K562 (cell line): ENCODE measurements at regions not wholly inside any gene's neighbourhood (a gene's known extent, or its start where the extent isn't known, plus 50 kb on each side); places are given as distances from the start of the nearest gene placed in this dataset.

Experiments used
- ATAC-seq: fragments of 200-7000 bp; cut with Tn5 transposase; 3 replicates; pipeline ENCODE4 v1.9.1; 2020; ENCODE audit warnings: moderate library complexity
- BruUV-seq: library from RNA; stranded (reverse); fragments of 400-500 nt; replicated peaks from 2 replicates; lab custom pipeline; 2021; lab: Mats Ljungman, UMichigan
- CTCF ChIA-PET: fragments of 300-600 bp; formaldehyde crosslinking; extraction: SDS; loops from one replicate; lab custom pipeline; 2021; ENCODE audit warnings: low intra/inter-chr PET ratio; lab: Yijun Ruan, JAX
- POLR2A ChIA-PET: fragments of 300-600, 350-650 bp; sonication (Branson Sonifier 250); formaldehyde crosslinking; extraction: SDS; loops from one replicate; lab custom pipeline; 2021; ENCODE audit warnings: antibody characterized with exemption, inconsistent platforms; lab: Yijun Ruan, JAX
- DNase-seq, 4 experiments: peaks; one replicate each; pipeline versions ENCODE4 v3.0.0 to v3.0.0-alpha.2; 2011 to 2018; ENCODE audit warnings: low spot score in 3 of 4, mixed read lengths in 3 of 4; ENCODE audit errors: extremely low read depth in 1 of 4
- FAIRE-seq: peaks from 2 replicates; lab custom pipeline; 2011; peaks lifted over from hg19 to GRCh38; lab: Jason Lieb, UNC
- H2AFZ ChIP-seq: 2 replicates; pipeline ENCODE4 v1.6.0; 2011; ENCODE audit warnings: low read depth, low read length, control low read depth, inconsistent platforms
- H3K27ac ChIP-seq: fragments of 200-600 bp; 3 replicates; pipeline ENCODE4 v1.8.0; 2011; ENCODE audit warnings: low read depth, mild to moderate bottlenecking, control low read depth, inconsistent platforms, low read length, moderate library complexity, mixed read lengths; ENCODE audit errors: extremely low read depth
- H3K27me3 ChIP-seq, 2 experiments: fragments of 300-600 bp in 1 of 2; 2 replicates in 1 of 2; 3 replicates in 1 of 2; pipeline versions ENCODE4 v1.6.0 to v1.8.0; 2011; ENCODE audit warnings: inconsistent platforms in 2 of 2, low read length in 2 of 2, mild to moderate bottlenecking in 1 of 2, mixed read lengths in 1 of 2, moderate library complexity in 1 of 2; ENCODE audit not compliant: control insufficient read depth in 2 of 2, insufficient read depth in 2 of 2
- H3K36me3 ChIP-seq: fragments of 300-600 bp; 3 replicates; pipeline ENCODE4 v1.8.0; 2011; ENCODE audit warnings: mild to moderate bottlenecking, low read length, inconsistent platforms; ENCODE audit not compliant: control insufficient read depth, insufficient read depth
- H3K4me1 ChIP-seq, 2 experiments: fragments of 200-600 bp in 1 of 2; replicated peaks in 1 of 2; 2 replicates in 1 of 2; 3 replicates in 1 of 2; pipeline versions ENCODE4 v1.5.1 to v1.8.0; 2011; ENCODE audit warnings: inconsistent platforms in 2 of 2, low read length in 2 of 2, mild to moderate bottlenecking in 1 of 2, mixed read lengths in 1 of 2, moderate library complexity in 1 of 2; ENCODE audit not compliant: control insufficient read depth in 2 of 2, insufficient read depth in 2 of 2
- H3K4me2 ChIP-seq: 2 replicates; pipeline ENCODE4 v1.6.1; 2011; ENCODE audit warnings: low read length, control low read depth, inconsistent platforms, mixed read lengths; ENCODE audit not compliant: insufficient read depth
- H3K4me3 ChIP-seq: fragments of 200-600 bp; sonication (generic), shearing (Covaris generic); 2 replicates; pipeline ENCODE4 v1.5.1; 2016; ENCODE audit warnings: control low read depth, inconsistent platforms
- H3K79me2 ChIP-seq: fragments of 200-600 bp; 3 replicates; pipeline ENCODE4 v1.8.0; 2011; ENCODE audit warnings: low read length, inconsistent platforms; ENCODE audit not compliant: control insufficient read depth, insufficient read depth
- H3K9ac ChIP-seq, 2 experiments: 2 replicates each; pipeline versions ENCODE4 v1.6.0 to v1.6.1; 2011; ENCODE audit warnings: low read depth in 2 of 2, low read length in 2 of 2, control low read depth in 1 of 2, inconsistent platforms in 1 of 2, mild to moderate bottlenecking in 1 of 2, mixed read lengths in 1 of 2; ENCODE audit not compliant: insufficient read depth in 1 of 2
- H3K9me1 ChIP-seq: one replicate; pipeline ENCODE4 v1.6.0; 2011; ENCODE audit warnings: inconsistent platforms, mild to moderate bottlenecking, low read length, moderate library complexity; ENCODE audit not compliant: control insufficient read depth, insufficient read depth
- H3K9me3 ChIP-seq: replicated peaks from 2 replicates; pipeline ENCODE4 v1.5.1; 2011; ENCODE audit warnings: low read depth, low read length, inconsistent platforms; ENCODE audit not compliant: control insufficient read depth, insufficient read depth
- H4K20me1 ChIP-seq: replicated peaks from 2 replicates; pipeline ENCODE4 v1.6.1; 2011; ENCODE audit warnings: low read length, inconsistent platforms, mixed read lengths; ENCODE audit not compliant: control insufficient read depth, insufficient read depth
- ELK3 ChIP-seq: fragments of 450-650 bp; formaldehyde crosslinking; IDR thresholded peaks from 2 replicates; pipeline ENCODE4 v1.4.0; 2020; ENCODE audit warnings: mild to moderate bottlenecking
- HOMEZ ChIP-seq: fragments of 250-450 bp; sonication (Bioruptor Pico); IDR thresholded peaks from 2 replicates; pipeline ENCODE4 v1.4.0; 2020; ENCODE audit warnings: mild to moderate bottlenecking, moderate library complexity
- NCOA6 ChIP-seq: fragments of 450-650 bp; IDR thresholded peaks from 2 replicates; pipeline ENCODE4 v1.6.1; 2017; ENCODE audit warnings: mild to moderate bottlenecking
- NEUROD1 ChIP-seq: fragments of 150-350 bp; IDR thresholded peaks from 2 replicates; pipeline ENCODE4 v1.6.1; 2014; ENCODE audit warnings: borderline replicate concordance, low read length, low read depth; ENCODE audit not compliant: partially characterized antibody
- NR4A1 ChIP-seq, 2 experiments: fragments of 250-450 bp in 1 of 2; fragments of 450-650 bp in 1 of 2; sonication (Bioruptor Pico) in 1 of 2; IDR thresholded peaks; 2 replicates each; pipeline versions ENCODE4 v1.4.0 to v1.6.1; 2016 to 2020; ENCODE audit warnings: mild to moderate bottlenecking in 2 of 2, missing compliant biosample characterization in 1 of 2, missing genetic modification characterization in 1 of 2, moderate library complexity in 1 of 2
- RCOR1 ChIP-seq, 2 experiments: IDR thresholded peaks; 2 replicates each; pipeline ENCODE4 v1.6.1; 2012; ENCODE audit warnings: low read depth in 2 of 2, low read length in 2 of 2, borderline replicate concordance in 1 of 2, improper control_type of control experiment in 1 of 2
- SNAPC5 ChIP-seq: fragments of 250-450 bp; sonication (Bioruptor Pico); IDR thresholded peaks from 2 replicates; pipeline ENCODE4 v1.8.0; 2021; ENCODE audit warnings: moderate library complexity, mild to moderate bottlenecking, inconsistent platforms
- WGBS: fragments of 100-300 bp; shearing (Covaris generic); methylation state at CpG from one replicate; pipeline ENCODE4 v1.1.6; 2016; ENCODE audit warnings: low coverage, mixed read lengths; ENCODE audit not compliant: insufficient coverage; ENCODE audit errors: missing lambda C conversion rate; 5-methylcytosine and 5-hydroxymethylcytosine counted together
- in situ Hi-C: fragments of 300-500 bp; cut with MboI; formaldehyde crosslinking; loops from 4 replicates; pipeline ENCODE4 v1.15.0; 2018; ENCODE audit warnings: inconsistent platforms, mixed read lengths
- intact Hi-C: fragments of 100-400 bp; cut with micrococcal nuclease; formaldehyde crosslinking; loops from 2 replicates; pipeline ENCODE4 v1.14.2; 2022
- TF ChIP-seq, protein P1 (sequence below), 2 experiments: IDR thresholded peaks; 2 replicates each; pipeline ENCODE4 v1.6.1; 2011; ENCODE audit warnings: borderline replicate concordance in 1 of 2, control low read depth in 1 of 2, low read depth in 1 of 2, low read length in 1 of 2, mild to moderate bottlenecking in 1 of 2, mixed read lengths in 1 of 2, moderate library complexity in 1 of 2; ENCODE audit not compliant: insufficient read depth in 1 of 2, insufficient read length in 1 of 2, poor library complexity in 1 of 2, severe bottlenecking in 1 of 2; ENCODE audit errors: extremely low read depth in 1 of 2
- TF ChIP-seq, protein P2 (sequence below): sonication (generic); formaldehyde crosslinking; IDR thresholded peaks from 2 replicates; pipeline ENCODE4 v1.8.0; 2023; ENCODE audit warnings: mild to moderate bottlenecking, missing genetic modification reagents

GRCh38 chr18:75158465-75159237 is 50.3 kb downstream of the PTGR3 start:
- Histone ChIP-seq H3K36me3 (no peaks in the 10 kb centered on the region), H3K4me3 (no peak overlapping the region), H3K79me2 (no peaks in the 10 kb centered on the region), H3K4me2 (no peak overlapping the region), H3K9ac (no peak overlapping the region), H3K9me1 (no peaks in the 10 kb centered on the region), H3K27me3 (peaks cover 28 to 87% of the 10 kb centered on the region in 2 experiments), H3K9me3 (no peaks in the 10 kb centered on the region), H2AFZ (no peak overlapping the region), H3K4me1 (peaks cover 0 to 7% of the 10 kb centered on the region in 2 experiments; a peak in 1 of 5 replicates), H3K27ac (no peak overlapping the region), H4K20me1 (no peaks in the 10 kb centered on the region)
- in situ Hi-C loops (no loop called here), intact Hi-C loops (no loop called here)
- FAIRE-seq: no peak
- POLR2A ChIA-PET: no interaction called here
- DNase-seq: no peak
- no TSS peak for BruUV-seq
- 4% methylated on average over 14 of the region's 24 CpGs for WGBS
- peak; percentile 19; the same call in 1 of the 3 replicates for ATAC-seq
- no peak for TF ChIP-seq NCOA6
- no peak for TF ChIP-seq SNAPC5 (CRISPR knock-in tag)
- no peak for TF ChIP-seq RCOR1 (IDR thresholded peaks at IDR 0.05; ENCODE audit: borderline replicate concordance in 1 of 2, low read depth in 2 of 2, low read length in 2 of 2)
- TF ChIP-seq, protein P1, sequence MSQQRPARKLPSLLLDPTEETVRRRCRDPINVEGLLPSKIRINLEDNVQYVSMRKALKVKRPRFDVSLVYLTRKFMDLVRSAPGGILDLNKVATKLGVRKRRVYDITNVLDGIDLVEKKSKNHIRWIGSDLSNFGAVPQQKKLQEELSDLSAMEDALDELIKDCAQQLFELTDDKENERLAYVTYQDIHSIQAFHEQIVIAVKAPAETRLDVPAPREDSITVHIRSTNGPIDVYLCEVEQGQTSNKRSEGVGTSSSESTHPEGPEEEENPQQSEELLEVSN (IDR thresholded peaks at IDR 0.05; ENCODE audit: borderline replicate concordance in 1 of 2, extremely low read depth in 1 of 2, insufficient read depth in 1 of 2, insufficient read length in 1 of 2, low read depth in 1 of 2, low read length in 1 of 2, poor library complexity in 1 of 2, severe bottlenecking in 1 of 2): no peak
- TF ChIP-seq NEUROD1: no peak
- TF ChIP-seq ELK3 (CRISPR knock-in tag): no peak
- TF ChIP-seq, protein P2, sequence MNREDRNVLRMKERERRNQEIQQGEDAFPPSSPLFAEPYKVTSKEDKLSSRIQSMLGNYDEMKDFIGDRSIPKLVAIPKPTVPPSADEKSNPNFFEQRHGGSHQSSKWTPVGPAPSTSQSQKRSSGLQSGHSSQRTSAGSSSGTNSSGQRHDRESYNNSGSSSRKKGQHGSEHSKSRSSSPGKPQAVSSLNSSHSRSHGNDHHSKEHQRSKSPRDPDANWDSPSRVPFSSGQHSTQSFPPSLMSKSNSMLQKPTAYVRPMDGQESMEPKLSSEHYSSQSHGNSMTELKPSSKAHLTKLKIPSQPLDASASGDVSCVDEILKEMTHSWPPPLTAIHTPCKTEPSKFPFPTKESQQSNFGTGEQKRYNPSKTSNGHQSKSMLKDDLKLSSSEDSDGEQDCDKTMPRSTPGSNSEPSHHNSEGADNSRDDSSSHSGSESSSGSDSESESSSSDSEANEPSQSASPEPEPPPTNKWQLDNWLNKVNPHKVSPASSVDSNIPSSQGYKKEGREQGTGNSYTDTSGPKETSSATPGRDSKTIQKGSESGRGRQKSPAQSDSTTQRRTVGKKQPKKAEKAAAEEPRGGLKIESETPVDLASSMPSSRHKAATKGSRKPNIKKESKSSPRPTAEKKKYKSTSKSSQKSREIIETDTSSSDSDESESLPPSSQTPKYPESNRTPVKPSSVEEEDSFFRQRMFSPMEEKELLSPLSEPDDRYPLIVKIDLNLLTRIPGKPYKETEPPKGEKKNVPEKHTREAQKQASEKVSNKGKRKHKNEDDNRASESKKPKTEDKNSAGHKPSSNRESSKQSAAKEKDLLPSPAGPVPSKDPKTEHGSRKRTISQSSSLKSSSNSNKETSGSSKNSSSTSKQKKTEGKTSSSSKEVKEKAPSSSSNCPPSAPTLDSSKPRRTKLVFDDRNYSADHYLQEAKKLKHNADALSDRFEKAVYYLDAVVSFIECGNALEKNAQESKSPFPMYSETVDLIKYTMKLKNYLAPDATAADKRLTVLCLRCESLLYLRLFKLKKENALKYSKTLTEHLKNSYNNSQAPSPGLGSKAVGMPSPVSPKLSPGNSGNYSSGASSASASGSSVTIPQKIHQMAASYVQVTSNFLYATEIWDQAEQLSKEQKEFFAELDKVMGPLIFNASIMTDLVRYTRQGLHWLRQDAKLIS (CRISPR knock-in tag): no peak
- no peak for TF ChIP-seq HOMEZ (CRISPR knock-in tag)
- TF ChIP-seq NR4A1 (CRISPR knock-in tag; IDR thresholded peaks at IDR 0.05): no peak
- no peak for TF ChIP-seq NR4A1 (tag; IDR thresholded peaks at IDR 0.05)
- TF ChIP-seq, all 486 proteins: peak for 0
- CTCF ChIA-PET: no interaction called here
